Umbilical cord (tissue), 1 donor: ENCODE measurements at regions not wholly inside any gene's neighbourhood (a gene's known extent, or its start where the extent isn't known, plus 50 kb on each side); places are given as distances from the start of the nearest gene placed in this dataset.

ENCODE experiments used
- DNase-seq: peaks from one replicate; pipeline ENCODE4 v3.0.0-alpha.2; 2015; ENCODE audit warnings: low spot score

- DNase-seq, result no peak
Measured at GRCh38 chr3:190790185-190790584, 72.3 kb downstream of the GMNC start.

GRCh38 chr3:190786898-190787297 lies 75.6 kb downstream of the GMNC start:
- DNase-seq, result no peak

- DNase-seq, result no peak
Measured at GRCh38 chr3:190785047-190785446, 77.4 kb downstream of the GMNC start.

GRCh38 chr3:190780524-190780923 lies 82.0 kb downstream of the GMNC start:
- no peak for DNase-seq

- no peak for DNase-seq
Measured at GRCh38 chr3:190774633-190775032, 87.9 kb downstream of the GMNC start.

GRCh38 chr3:190773948-190774347 lies 88.5 kb downstream of the GMNC start:
- DNase-seq, result no peak

GRCh38 chr3:190772831-190773230 lies 89.7 kb downstream of the GMNC start:
- DNase-seq, result no peak

GRCh38 chr3:190768891-190769290 lies 93.6 kb downstream of the GMNC start:
- DNase-seq, result no peak

- DNase-seq, result no peak
Measured at GRCh38 chr3:190767851-190768250, 94.6 kb downstream of the GMNC start.

- no peak for DNase-seq
Measured at GRCh38 chr3:190764231-190765134, 98.0 kb downstream of the GMNC start.

GRCh38 chr3:190762801-190763200 lies 99.7 kb downstream of the GMNC start:
- DNase-seq, result peak; percentile 50

GRCh38 chr3:190747571-190747970 lies 114.9 kb downstream of the GMNC start:
- DNase-seq, result peak; percentile 83

- DNase-seq, result peak; percentile 79
Measured at GRCh38 chr3:190746986-190747385, 115.5 kb downstream of the GMNC start.

- peak; percentile 74 for DNase-seq
Measured at GRCh38 chr3:190746531-190746930, 116.0 kb downstream of the GMNC start.

- no peak for DNase-seq
Measured at GRCh38 chr3:190741788-190742187, 120.7 kb downstream of the GMNC start.

- DNase-seq, result peak; percentile 86
Measured at GRCh38 chr3:190739641-190740185, 122.8 kb downstream of the GMNC start.

GRCh38 chr3:190738636-190739155 lies 123.8 kb downstream of the GMNC start:
- peak; percentile 92 for DNase-seq

- DNase-seq, result no peak
Measured at GRCh38 chr3:190737446-190737845, 125.0 kb downstream of the GMNC start.

GRCh38 chr3:190734490-190734889 lies 128.0 kb downstream of the GMNC start:
- DNase-seq, result no peak

GRCh38 chr3:190733591-190734146 lies 128.8 kb downstream of the GMNC start:
- DNase-seq, result no peak

- no peak for DNase-seq
Measured at GRCh38 chr3:190731596-190731995, 130.9 kb downstream of the GMNC start.

- no peak for DNase-seq
Measured at GRCh38 chr3:190728574-190729246, 133.8 kb downstream of the GMNC start.
